8988T (cell line): ENCODE measurements at regions not wholly inside any gene's neighbourhood (a gene's known extent, or its start where the extent isn't known, plus 50 kb on each side); places are given as distances from the start of the nearest gene placed in this dataset.

Experiments used
- DNase-seq: peaks from one replicate; pipeline ENCODE4 v3.0.0; 2011

DNA sequence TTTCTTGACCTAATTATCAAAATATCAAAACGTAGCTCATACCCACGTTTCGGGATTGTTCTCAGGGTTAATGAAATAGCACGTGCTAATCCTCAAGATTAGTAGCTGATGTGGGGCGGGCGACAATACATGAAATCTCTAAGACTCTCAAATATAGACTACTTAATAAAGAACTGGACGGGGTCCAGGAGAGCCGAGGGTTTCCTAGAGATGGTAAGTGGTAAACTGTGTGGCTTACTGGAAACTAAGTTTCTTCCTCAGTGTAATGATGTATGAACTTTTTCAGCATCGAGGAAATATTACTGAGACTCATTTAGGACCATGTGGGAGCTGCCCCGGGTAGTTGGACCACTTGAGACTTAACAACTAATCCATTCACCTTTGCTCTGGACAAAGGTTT is 453.3 kb upstream of the SALL3 start:
- DNase-seq: no peak

DNA sequence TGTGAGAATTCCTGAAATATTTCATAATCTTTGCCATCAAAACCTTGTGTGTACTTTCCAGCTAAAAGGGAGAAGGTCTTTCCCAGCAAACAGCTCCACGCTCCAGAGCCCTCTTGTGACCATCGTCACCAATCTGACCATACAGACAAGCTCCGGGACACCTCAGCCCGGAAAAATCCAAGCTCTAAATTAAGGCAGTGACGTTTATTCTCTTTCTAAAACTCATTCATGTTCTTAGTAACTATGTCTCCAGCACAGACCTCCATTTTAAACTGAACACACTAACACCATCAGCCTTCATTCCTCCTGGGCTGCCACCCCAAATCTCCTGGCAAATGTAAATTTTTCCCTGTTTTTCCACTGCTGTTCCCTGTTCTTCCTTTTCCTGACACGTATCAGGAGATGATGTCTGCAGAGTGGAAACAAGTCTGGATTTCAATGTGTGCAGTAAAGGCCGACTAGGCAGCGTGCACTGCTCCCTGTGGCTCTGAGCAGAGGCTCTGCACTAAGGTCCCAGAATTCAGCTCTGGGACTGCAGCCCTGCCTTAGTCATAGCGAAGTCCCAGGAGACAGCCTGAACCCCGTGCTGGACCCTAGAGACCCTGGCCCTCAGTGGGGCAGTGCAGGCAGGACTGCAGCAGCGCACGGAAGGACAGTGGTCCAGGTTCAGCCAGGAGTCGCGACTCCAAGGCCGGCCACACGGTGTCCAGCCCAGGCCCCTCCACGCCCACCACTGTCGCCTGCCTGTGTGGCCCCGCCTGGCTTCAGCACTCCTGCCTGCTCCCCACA is 452.5 kb upstream of the SALL3 start:
- no peak for DNase-seq

DNA sequence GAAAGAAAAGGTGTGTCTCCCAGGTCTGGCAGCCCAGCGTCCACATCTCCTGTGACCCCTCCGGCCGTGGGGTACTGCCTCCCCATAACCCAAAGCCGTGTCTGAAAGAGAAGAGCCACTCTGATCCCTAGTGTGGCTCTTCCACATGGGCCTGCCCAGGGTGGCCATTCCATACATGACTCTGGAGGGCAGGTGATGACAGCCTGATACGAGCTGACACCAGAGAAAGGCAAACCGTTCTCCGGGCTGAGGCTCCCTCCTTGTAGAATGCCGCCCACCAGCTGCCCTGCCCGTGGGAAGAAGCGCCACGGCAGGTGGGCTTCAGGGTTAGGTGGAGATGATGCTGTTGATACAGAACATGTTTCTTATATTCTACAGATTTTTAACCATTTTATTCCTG is 451.6 kb upstream of the SALL3 start:
- no peak for DNase-seq

DNA sequence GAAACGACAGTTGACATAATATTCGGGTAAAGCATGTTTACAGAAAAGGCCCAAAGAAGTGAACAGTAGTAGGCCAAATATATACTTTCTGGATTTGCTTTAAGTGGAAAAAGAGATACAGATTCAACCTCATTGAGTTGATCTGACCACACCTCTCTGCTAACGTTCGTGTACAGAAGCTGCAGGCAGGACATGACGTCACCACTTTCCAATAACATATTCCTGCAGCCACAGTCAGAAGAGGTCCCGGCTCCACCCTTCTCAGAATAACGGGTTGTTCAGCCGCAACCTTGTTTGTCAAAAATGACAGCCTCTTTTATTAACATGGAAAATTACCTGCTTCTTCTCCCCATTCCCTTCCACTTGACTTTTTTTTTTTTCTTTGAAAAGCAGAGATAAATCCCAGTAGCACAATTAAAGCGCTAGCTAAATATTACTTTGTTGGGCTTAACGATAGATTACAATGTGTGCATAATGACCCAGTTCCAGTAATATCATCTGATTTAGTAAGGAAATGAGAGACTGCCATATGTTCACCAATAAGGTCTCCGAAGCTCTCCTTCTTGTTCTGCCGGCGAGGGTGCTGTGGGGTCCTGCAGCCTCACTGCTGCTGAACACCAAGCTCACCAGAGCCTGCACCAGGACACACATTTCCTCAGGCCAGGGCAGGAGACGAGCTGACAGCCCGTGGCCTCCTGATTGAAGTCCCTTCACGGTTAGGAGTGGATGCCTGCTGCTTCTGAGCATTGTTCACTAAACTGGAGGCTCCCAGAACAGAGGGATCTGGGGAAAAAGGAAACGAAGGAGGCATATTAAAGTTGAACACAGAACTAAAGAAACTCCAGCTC is 451.0 kb upstream of the SALL3 start:
- DNase-seq: no peak

DNA sequence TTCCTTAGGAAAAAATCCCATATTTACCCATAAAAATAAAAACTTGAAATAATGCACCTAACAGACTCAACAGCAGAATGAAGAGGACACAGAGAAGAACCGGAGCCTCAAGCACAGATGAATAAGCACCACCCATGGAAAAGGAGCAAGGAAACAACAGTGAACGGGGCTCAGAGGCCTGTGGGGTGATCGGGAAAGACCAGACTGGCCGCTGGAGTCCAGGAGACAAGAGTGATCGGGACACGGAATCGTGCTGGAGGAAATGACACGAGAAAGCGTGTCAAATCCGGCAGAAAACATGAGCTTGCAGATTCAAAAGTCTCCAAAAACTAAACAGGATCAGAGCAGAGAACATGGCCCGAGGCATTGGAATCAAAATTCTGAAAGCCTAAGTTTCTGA is 448.0 kb upstream of the SALL3 start:
- no peak for DNase-seq

DNA sequence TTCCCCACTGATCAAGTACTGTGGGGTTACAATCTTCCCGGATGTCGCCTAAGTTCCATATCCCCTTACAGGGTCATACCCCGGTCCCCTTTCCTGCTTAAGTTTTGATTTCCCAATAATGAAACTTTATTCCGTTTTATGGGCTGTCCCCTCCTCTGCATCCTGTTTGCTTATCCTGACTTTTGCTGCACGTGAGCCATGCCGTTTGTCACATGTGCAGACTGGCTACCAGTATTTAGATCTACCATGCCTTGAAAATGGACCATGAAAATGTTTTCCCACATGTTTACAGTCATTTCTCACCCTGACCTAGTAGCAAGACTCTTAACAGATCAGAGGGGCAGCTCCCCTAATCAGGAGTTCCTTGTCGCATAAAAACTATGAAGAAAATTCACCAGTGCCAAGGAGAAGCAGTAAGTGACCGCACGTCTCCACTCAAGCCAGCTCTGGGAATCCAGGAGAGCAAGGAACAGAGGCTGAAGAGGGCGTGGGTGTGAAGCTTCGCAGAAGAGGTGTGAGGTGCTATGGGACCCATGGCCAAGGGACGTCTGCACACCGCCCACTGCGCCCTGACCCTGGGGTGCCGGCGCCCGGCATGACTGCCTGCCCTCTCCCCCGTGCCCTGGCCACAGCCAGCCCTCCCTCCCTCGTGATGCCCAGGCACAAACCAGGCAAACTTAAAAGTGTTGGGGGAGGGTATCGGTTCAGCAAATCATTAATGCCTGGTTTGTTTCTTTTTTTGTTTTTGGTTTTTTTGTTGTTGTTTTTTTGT is 440.8 kb upstream of the SALL3 start:
- DNase-seq: no peak

DNA sequence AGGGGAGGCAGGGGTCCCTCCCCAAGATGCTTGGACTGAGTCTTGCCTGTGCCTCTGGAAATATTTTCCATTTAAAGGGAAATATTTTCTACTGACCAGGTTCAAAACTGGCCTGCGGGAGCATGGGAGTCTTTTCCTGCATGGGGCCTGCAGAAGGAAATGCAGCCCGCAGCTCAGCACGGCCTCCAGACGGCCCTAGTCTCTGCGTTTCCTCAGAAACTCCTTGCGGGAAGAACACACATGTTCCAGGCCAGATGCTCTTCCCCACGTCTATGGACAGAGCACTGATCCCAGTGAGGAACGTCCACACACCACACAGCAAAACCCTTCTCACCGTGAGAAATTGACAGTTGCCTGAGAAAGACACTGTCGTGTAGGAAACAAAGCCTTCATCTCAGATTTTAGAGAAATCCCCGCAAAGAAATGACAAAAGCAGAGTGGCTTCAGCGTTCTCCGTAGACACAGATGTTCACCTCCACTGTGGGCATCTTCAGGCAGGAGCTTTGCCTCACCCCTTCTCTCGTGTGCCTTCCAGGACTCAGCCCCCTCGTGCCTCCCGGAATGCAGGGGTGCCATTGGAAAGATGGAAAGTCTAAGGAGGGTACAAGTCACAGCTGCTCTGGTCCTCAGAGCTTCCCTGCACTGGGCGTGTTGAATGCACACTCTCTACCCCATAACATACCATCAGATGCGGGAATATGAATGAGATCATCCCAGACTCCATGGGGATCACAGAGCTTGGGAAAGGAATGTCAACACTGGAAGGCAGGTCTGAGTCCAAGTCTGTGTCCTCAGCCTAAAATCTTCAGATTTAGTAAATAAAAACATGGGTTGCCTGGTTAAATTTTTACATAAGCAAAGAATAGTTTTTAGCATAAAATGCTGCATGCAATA is 438.7 kb upstream of the SALL3 start:
- DNase-seq: no peak

DNA sequence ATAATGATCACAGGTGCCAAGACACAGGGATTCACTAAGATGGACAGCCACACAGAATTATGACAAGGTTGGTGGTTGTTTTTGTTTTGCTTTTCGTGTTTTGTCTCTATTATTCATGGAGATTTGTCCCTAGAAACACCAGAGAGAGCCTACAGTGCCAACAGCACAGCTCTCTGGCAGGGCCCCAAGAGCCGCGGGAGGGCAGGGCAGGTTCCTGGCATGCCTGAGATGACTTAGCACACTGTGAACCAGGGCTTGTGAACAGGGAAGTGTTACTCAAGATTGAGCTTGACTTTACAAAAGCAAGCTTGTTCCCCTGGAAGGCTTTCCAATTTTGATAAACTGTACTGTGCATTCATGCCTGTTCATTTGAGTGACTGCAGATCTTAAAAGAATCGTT is 437.4 kb upstream of the SALL3 start:
- no peak for DNase-seq

DNA sequence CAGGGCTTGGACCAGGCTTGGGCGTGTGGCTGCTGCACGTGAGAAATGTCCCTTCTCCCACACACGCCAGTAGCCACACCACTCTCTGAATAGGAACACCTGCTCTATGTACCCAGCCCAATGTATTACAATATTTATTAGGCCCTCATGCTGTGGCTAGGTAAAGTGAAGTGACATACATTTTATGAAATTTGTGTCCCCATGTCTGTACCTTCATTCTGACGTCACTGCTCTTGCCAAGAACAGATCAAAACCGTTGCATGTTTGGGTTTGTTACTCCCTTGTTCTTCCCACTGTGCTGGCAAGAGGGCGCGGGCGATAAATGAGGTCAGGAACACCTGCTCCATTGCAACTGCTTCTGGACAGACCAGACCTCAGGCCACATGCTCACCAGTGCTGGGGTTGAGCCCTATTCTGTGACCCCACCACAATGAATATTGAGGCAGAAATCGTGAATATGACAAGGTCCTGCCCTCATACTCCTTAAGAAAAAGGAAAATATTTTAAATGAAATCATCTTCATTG is 436.4 kb upstream of the SALL3 start:
- DNase-seq: no peak

DNA sequence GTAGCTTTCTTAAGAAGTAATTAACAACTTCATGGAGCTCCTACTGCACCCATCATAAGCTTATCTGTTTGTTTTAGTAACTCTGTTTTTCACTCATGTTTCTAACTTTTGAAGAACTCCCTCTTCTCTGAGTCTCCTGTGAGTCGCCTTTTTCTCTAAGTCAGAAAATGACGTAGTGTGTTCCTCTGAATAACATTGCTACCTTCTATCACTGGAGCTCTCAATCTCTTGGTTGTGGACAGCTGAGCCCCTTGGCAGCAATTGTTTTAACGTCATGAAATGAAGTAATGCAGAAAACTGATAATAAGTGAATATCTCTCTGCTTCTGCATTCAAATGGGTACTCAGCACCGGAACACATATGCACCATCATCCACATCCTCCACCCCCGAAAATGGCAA is 433.3 kb upstream of the SALL3 start:
- no peak for DNase-seq

DNA sequence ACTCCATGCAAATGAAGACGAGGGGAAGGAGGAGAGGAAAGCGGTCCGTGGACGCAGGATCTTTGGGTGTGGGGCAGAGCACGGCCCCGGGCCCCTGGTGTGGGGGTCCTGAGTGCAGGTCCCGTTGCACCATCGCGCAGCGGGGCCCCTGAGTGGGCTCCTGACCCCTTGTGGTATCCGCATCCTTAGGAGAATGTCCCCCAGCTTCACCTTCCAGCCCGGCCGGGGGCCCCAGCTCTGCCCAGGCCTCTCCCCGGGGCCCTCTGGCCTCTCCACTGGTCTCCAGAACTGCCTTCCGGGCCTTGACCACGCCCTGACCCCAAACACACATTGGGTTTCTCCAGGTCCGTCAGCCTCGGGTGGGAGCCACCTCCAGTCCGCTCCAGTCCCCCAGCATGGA is 431.8 kb upstream of the SALL3 start:
- no peak for DNase-seq

DNA sequence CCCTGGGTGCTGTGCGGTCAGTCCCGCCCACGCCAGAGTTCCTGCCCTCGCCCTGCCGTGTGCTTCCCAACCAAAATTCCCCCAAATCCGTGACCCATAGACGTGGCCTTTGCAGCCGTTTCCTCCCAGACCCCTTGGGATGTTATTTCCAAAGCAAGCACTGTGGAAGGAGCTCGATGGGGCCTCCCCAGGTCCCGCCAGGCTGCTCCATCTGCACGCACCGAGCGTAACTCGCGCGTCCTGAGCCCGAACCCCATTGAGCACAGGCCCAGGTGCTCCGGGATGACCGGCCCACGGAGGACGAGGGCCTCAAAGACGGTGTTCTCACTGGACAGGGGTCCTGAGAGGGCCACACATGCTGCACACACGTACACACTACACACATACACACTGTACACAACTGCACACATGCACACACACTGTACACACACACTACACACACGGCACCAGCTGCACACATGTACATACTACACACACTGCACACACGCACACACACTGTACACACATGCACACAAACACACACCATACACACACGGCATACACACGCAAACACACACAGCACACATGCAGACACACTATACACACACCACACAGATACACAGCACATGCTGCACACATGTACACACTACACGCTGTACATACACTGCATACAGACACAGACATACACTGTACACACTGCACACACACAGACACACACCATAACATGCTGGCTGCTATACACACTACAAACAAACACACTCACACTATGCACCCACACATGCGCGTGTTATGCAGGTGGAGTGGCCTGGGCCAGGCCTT is 431.2 kb upstream of the SALL3 start:
- no peak for DNase-seq

DNA sequence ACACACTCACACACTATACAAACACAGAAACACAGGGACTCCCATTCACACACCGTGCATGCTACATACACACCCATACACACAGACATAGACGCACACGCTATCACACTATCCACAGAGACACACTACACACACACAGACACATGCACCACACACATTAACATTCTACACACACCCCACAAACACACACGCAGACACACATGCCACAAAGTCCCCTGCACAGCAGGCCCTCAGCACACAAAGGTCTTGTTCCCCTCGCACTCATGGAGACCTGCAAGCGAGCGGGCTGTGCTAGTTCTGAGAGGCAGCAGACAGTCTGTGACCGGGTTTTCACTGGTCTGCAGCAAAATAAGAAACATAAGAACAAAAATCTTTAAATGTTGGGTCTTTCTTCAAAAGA is 429.6 kb upstream of the SALL3 start:
- no peak for DNase-seq

DNA sequence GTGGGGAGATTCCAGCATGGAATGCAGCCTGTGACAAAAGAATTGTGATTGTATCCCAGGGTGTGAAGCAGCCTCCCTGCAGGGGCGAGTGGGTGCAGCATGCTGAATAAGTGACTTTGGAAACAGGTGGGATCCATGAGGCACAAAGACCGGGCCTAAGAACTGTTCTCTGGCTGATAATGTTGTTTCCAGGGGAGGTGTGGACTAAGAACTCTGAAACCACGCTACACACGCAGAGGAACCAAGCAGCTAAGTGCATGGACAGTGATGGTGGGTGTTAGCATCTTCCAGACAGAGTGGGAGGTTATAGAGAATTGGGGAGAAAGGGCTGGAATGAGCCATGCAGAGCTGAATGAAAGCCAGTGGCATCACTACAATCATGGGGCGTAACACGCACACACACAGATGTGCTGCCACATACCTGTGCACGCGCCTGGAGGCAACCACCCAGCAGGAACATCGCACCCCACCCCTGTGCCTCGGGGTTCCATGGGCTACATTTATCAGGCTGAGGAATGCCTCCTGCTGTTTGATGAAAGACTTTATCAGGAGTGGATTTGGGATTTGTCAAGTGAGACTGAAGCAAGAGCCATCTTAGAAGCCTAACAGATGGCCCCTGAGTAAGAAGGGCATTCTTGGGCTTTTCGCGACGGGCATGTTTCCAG is 424.5 kb upstream of the SALL3 start:
- DNase-seq: no peak

DNA sequence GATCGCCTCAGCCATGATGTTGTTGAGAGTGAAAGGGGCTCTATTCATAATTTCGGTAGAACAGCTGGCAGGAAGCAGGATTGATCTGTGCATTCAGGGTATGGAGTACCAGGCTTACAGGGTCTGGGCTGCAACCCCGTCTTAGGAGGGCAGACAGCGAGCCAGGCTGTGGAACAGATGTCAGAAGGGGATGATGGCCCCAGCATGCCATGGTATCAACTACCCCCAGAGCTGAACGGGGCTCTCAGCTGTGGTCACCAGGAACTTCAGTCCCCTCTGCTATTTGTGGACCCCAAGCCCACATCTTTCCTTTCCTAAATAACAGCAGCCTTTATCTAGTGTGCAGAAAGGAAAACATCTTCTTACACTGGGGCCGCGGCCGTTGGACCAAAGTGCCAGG is 422.2 kb upstream of the SALL3 start:
- no peak for DNase-seq

DNA sequence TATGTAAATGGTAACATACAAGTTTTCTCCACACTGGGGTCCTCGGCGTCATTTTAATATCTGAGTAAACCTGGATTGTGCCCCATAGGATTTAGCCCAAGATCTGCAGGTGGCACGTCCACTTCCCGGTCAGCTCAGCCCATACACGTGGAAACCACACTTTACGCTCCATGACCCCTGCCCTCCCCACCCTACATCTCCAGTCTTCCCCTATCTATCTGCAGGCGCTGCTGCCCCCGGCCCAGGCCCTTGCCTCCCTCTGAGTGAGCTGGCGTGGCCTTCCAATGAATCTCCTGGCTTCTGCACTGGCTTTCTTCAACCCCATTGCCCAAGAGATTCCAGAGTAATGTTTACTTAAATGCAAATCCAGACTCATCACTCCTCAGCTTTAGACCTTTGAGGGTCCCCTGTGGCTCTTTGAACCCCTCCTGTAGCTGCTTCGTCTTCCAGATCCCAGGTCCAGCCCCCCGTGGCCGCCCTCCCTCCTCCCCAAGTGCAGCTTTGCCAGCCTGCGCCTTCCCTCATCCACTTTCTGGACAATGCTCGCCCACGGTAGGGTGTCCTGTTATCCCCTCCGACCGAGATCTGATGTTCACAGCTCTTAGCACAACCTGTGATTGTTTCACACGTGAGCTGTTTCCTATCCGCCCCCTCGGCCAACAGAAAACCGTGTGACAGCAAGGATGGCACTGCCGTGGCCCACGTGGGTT is 421.4 kb upstream of the SALL3 start:
- DNase-seq: no peak

DNA sequence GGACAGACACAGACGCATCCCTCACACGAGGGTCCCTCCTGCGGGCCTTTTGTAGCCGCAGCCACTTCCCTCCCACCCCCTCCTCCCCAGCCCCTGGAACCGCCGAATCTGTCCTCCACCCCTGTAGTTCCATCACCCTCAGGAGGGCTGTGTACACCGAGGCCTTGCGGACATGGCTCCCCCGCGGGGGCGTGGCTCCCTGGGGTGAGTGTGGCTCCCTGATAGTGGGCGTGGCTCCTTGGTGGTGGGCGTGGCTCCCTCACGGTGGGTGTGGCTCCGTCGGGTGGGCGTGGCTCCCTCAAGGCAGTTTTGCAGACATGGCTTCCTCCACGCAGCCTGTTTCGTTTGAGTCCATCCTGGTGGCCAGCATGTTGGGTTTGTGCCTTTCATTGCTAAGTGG is 420.7 kb upstream of the SALL3 start:
- DNase-seq: no peak

DNA sequence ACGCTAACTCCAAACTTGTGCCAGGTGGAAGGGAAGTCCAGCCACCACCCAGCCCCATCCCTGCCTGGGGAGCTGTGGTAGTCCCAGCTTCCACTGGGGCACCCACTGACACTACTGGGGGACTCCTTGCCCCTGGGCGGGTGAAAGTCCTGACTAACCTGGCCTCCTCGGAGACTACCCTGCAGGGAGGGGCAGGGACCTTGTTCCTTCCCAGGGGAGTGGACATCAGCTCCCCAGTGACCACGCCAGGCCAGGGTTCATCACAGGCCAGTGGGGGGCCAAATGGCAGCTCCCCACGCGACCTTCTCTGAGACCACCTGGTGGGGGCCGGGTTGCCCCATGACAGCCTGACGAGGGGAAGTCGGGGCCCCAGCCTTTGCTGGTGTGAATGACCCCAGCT is 420.0 kb upstream of the SALL3 start:
- DNase-seq: no peak

DNA sequence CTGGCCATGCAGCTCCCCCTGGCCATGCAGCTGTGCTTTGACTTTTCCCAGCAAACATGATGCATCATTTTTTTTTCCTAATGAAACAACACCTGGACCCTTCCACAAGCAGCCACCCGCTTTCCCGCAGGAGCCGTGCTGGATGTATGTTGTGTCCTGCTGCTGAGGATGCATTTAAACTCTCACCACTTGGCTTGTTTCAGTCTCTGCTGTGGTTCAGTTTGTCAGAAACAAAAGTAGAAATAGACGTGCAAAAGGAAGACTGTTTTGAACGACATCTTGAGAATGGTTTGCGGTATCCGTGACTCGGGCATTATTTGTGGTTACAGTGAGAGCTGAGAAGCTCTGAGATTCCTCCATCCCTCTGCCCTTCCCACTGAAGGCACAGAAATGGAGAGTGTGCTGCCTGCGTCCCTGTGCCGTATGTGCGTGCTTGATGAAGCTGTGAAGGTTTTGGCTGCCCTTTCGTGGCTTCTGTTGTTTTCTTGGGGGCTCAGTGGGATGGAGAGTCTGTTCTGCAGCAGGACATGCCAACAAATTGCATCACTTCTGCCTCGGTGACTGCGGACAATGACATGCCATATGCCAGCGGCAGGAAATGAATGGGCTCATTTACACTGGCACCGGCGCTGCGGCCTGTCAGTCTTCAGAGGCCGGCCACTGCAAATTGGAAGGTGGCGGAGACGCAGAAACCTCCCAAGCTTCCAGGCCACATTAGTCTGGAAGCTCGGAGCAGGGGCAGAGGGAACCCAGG is 417.7 kb upstream of the SALL3 start:
- DNase-seq: no peak
